LNCAP (cell line): ENCODE measurements at regions not wholly inside any gene's neighbourhood (a gene's known extent, or its start where the extent isn't known, plus 50 kb on each side); places are given as distances from the start of the nearest gene placed in this dataset.

ENCODE experiments used
- TF ChIP-seq, protein P1 (sequence below): fragments of 450-650 bp; IDR thresholded peaks from 2 replicates; pipeline ENCODE4 v1.5.1; 2017; ENCODE audit warnings: mild to moderate bottlenecking

DNA sequence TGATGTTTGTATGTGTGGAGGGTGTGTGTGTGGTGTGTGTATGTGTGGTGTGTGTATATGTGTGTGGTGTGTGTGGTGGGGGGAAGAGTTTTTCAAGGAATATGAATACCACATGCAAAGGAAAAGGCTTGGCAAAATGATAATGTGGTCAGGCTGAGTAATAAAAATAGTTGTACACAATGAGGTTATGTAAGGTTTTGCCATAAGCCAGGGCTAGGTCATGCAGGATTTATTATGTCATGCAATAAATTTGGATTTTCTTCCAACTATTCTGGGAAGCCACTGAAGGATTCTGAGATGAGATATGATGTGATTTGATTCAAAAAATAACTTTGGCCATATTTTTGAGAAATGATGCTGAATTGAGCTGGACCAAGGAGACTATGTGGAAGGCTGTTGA is 1191.6 kb upstream of the SEL1L start:
- TF ChIP-seq, protein P1, sequence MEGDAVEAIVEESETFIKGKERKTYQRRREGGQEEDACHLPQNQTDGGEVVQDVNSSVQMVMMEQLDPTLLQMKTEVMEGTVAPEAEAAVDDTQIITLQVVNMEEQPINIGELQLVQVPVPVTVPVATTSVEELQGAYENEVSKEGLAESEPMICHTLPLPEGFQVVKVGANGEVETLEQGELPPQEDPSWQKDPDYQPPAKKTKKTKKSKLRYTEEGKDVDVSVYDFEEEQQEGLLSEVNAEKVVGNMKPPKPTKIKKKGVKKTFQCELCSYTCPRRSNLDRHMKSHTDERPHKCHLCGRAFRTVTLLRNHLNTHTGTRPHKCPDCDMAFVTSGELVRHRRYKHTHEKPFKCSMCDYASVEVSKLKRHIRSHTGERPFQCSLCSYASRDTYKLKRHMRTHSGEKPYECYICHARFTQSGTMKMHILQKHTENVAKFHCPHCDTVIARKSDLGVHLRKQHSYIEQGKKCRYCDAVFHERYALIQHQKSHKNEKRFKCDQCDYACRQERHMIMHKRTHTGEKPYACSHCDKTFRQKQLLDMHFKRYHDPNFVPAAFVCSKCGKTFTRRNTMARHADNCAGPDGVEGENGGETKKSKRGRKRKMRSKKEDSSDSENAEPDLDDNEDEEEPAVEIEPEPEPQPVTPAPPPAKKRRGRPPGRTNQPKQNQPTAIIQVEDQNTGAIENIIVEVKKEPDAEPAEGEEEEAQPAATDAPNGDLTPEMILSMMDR, result no peak

DNA sequence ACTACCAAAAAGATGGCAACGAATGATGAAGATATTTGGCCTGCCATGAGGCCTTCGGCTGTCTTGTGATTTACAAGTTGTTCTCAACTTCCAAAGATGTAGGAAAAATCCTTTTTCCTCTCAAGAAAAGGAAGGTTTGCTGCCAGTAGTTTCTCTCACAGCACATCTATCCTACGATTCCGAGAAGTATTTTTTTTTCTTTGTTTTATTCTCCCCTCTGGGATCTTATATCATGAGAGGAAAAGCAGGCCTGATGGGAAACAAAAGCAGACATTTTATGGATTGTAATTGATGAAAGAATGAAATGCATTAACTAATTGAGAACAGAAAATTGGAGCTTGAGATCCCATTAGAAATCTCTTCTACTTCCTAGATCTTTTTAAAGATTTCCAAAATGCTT is 1197.9 kb upstream of the SEL1L start:
- TF ChIP-seq, protein P1, result no peak

DNA sequence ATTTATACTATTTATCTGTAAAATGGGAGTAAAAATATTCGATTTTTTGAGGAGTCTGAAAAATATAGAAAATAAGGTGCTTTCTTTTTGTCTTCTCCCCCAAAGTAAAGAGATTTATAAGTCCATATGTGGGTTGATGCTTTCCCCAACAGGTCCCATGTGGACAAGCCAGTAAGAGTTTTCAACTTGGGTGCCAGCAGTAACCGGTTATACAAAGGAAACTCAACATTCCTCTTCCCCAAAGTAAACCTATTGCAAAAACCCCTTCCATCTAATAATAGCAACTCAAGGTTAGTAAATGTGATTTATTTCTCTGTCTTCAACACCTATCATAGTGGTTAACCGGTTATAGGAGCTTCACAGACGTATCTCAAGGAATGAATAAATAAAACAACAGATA is 1206.9 kb upstream of the SEL1L start:
- TF ChIP-seq, protein P1, result no peak

DNA sequence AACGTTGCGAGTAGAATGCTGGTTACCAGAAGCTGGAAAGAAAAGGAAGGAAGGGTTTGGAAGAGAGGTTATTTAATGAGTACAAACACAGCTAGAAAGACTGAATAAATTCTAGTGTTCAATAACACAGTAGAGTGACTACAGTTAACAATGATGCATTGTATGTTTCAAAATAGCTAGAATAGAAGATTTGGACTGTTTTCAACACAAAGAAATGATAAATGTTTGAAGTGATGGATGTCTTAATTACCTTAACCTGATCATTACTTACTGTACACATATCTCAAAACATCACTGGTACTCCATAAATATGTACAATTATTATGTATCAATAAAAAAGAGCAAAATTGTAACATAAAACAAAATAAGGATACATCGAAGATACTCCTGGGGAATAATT is 1221.8 kb upstream of the SEL1L start:
- TF ChIP-seq, protein P1, result no peak

DNA sequence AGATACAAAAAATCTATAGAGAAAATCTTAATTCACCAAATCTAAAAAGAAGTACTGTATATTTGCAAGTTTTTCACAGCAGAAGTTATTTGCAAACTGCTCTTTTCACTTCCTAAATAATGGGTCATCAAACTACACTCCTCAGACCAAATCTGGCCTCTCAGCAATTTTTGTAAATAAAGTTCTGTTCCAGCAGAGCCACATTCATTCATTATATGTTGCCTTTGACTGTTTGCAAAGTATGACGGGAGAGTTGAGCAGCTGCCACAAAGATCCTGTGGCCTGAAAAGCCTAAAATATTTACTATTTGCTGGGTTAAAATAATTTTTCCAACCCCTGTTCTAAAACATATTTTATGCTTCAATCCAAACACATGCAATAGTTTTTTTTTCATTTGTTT is 1222.3 kb upstream of the SEL1L start:
- TF ChIP-seq, protein P1, result no peak

DNA sequence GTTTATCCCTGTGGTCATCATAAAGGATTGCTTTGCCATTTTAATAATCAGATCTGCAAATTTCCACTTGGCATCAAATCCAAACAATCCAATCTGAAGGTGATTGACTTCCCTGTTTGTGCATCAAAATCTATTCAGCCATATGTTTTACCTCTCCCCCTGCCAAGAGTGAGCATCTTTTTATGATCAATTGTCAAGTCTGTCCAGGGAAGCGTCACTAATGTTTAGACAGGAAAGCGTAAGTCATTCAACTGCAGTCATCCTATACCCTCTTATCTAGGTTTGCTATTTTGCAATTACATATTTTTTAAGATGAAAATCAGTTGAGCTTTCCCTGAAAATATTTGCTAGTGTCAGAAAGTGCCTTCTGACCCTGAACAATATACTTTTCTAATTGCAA is 1224.1 kb upstream of the SEL1L start:
- TF ChIP-seq, protein P1, result no peak

DNA sequence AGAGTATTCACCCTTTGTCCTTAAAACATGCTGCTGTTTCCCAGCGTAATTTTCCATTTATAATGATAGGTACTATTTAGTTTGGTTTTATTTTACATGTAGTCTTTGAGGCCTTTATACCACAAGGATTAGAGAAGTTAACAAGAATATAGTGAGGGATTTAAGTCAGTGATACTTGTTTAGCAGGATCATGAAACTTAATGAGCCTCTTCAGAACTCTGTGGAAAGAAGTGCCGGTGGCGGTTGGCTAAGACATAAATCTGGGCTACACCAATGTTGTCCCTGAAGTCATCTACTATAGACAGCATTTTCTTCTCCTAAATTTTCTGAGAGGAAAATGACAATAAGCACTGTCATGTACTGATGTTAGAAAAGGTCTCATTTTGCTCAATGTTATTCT is 1226.0 kb upstream of the SEL1L start:
- TF ChIP-seq, protein P1, result no peak

DNA sequence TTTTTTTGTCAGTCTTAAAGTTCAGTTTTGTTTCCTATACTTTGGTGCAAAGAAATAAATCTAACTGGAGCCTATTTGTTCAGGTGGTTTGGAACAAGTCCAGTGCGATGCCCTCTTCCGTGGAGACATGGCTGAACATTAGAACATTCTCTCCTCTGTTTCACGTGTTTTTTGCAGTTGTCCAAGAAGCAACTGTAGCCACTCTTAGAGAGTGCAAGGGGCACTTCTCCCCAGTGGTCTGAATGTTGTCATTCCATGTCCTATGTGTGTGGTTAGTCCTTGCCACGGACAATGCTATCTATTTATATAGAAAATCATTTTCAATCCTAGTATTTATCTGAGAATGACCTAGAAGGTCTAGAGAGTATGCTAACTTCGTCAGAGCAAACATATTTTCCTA is 1232.5 kb upstream of the SEL1L start:
- TF ChIP-seq, protein P1, result no peak
